Globus pallidus (tissue), 1 donor: ENCODE measurements at regions not wholly inside any gene's neighbourhood (a gene's known extent, or its start where the extent isn't known, plus 50 kb on each side); places are given as distances from the start of the nearest gene placed in this dataset.

Source experiments
- DNase-seq: peaks from one replicate; pipeline ENCODE4 v3.0.0-alpha.2; 2015; ENCODE audit warnings: low spot score

- DNase-seq = no peak
Observed at GRCh38 chr3:23746441-23746840, 59.3 kb upstream of the UBE2E1 start.

- no peak for DNase-seq
Observed at GRCh38 chr3:23747841-23748240, 57.9 kb upstream of the UBE2E1 start.

DNA sequence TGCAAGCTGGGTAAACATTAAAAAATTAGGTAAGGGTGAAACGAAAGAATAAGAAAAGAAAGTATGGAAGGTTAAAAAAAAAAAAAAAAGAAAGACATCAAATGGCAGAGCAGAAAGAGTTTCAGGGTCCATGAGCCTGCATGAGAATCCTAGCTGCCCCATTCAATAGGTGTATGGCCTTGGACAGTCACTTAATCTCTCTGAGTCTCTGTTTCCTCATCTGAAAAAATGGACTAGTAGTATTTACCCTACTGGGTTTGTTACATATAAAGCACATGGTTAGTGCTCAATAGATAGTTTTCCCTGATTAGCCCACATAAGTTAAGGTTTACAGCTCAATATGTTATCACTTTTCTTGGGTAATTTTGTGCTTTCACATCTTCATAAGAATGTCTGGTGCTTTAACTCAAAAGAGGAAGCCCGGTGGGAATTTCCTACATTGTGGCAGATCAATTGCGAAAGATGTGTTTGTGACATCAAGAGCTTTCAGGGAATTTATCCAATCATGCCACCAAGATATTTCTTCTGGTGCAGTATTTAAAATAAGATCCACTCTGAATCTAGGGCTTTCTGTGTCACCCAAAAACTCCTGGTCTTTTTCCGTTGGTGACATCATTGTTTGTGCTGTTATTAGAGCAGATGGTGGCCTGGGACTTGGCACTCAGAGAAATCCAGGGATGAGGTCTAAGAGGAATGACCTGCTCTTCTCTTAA, 57.2 kb upstream of the UBE2E1 start:
- peak; percentile 45 for DNase-seq

DNA sequence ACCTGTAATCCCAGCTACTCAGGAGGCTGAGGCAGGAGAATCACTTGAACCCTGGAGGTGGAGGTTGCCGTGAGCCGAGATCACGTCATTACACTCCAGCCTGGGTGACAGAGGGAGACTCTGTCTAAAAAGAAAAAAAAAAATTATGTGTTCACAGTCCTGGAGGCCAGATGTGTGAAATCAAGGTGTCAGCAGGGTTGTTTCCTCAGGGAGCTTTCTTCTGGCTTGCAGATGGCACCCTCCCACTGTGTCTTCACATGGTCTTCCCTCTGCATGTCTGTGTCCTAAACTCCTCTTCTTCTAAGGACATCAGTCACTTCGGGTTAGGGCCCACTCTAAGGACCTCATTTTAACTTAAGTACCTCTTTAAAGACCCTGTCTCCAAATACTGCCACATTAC, 56.1 kb upstream of the UBE2E1 start:
- DNase-seq = no peak

- DNase-seq = no peak
Observed at GRCh38 chr3:23750573-23751210, 55.1 kb upstream of the UBE2E1 start.

- DNase-seq = no peak
Observed at GRCh38 chr3:23751212-23751723, 54.5 kb upstream of the UBE2E1 start.

GRCh38 chr3:23752126-23752525, 53.6 kb upstream of the UBE2E1 start:
- DNase-seq = no peak

DNA sequence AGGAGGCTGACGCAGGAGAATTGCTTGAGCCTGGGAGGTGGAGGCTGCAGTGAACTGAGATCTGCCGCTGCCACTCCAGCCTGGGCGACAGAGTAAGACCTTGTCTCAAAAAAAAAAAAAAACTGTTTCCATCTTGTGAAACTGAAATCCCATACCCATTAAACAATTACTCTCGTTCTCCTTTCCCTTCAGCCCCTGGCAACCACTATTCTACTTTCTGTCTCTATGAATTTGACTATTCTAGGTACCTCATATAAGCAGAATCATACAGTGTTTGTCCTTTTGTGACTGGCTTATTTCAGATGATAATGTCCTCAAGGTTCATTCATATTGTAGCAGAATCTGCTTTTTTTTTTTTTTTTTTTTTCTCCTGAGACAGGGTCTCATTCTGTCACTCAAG, 51.5 kb upstream of the UBE2E1 start:
- DNase-seq = no peak
